ENCODE measurements at regions not wholly inside any gene's neighbourhood (a gene's known extent, or its start where the extent isn't known, plus 50 kb on each side); places are given as distances from the start of the nearest gene placed in this dataset.

DNA sequence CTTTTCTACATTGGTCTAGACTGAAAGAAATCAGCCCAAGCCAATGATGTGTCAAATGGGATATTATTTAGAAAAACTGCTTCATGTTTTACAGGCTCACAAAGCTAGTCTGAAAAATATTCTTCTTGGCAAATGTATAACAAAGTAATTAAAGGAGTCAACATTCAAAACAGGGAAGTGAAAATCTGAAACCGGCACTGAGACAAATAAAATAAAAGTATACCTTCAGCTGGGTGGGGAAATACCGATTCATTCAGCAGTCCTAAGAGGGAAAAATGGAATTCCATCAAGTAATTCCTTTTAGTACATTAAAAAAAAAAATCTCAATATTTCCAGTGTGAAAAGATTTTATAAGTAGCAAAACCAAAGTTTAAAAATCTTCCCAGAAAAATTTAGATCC, 259.6 kb upstream of the SLC24A2 start:
- TF ChIP-seq SIRT6 (IDR thresholded peaks at IDR 0.05; ENCODE audit: low read length) (no peak), RBBP5 (IDR thresholded peaks at IDR 0.05; ENCODE audit: borderline replicate concordance, low read depth, low read length) (no peak), BCL11A (IDR thresholded peaks at IDR 0.05; ENCODE audit: low read depth in 2 of 2, low read length in 2 of 2) (no peak), ASH2L (IDR thresholded peaks at IDR 0.05; ENCODE audit: low read length) (no peak), CEBPB (IDR thresholded peaks at IDR 0.05; ENCODE audit: low read depth, low read length) (no peak), SP2 (IDR thresholded peaks at IDR 0.05; ENCODE audit: low read length) (no peak), KDM5A (IDR thresholded peaks at IDR 0.05; ENCODE audit: low read length) (no peak), RAD21 (IDR thresholded peaks at IDR 0.05 in 1 of 2, conservative IDR thresholded peaks at IDR 0.05 in 1 of 2; ENCODE audit: low read depth in 2 of 2, low read length in 2 of 2) (no peak), POLR2AphosphoS5 (IDR thresholded peaks at IDR 0.05; ENCODE audit: low read depth, low read length) (no peak), YY1 (IDR thresholded peaks at IDR 0.05; ENCODE audit: low read depth, low read length) (no peak), FOSL1 (IDR thresholded peaks at IDR 0.05; ENCODE audit: insufficient read depth, low read depth, low read length) (no peak), TCF12 (IDR thresholded peaks at IDR 0.05; ENCODE audit: low read depth, low read length) (no peak)
- TF ChIP-seq, protein P1, sequence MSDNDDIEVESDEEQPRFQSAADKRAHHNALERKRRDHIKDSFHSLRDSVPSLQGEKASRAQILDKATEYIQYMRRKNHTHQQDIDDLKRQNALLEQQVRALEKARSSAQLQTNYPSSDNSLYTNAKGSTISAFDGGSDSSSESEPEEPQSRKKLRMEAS (IDR thresholded peaks at IDR 0.05) = no peak
- H3K79me1 ChIP-seq (ENCODE audit: low read depth, low read length) = no peaks in the 10 kb centered on the region
- no peak overlapping the region for H3K4me3 ChIP-seq (ENCODE audit: extremely low read depth in 1 of 4, insufficient read depth in 2 of 4, low read depth in 3 of 4, low read length in 4 of 4)
- H3K56ac ChIP-seq (replicated peaks; ENCODE audit: insufficient read length, low read depth, low read length) = no peak overlapping the region
- H3K4ac ChIP-seq (replicated peaks; ENCODE audit: insufficient read length, low read depth, low read length) = no peak overlapping the region
- H3K79me2 ChIP-seq (ENCODE audit: control insufficient read depth in 1 of 2, insufficient read depth in 2 of 2, low read length in 2 of 2) = no peaks in the 10 kb centered on the region
- no peak for FAIRE-seq
- H2BK120ac ChIP-seq (replicated peaks; ENCODE audit: low read depth, low read length) = no peak overlapping the region
- DNase-seq (ENCODE audit: low read depth in 1 of 2, low spot score in 2 of 2) = no peak
- no peaks in the 10 kb centered on the region for H3K4me1 ChIP-seq (replicated peaks in 1 of 4; ENCODE audit: control insufficient read depth in 3 of 4, insufficient read depth in 4 of 4, low read length in 3 of 4)
- no peak overlapping the region for H2AK5ac ChIP-seq (ENCODE audit: low read depth, low read length)
- no peak overlapping the region for H3K23ac ChIP-seq (ENCODE audit: insufficient read length)
- no peak overlapping the region for H3K14ac ChIP-seq (ENCODE audit: insufficient read length)
- no peak overlapping the region for H3K18ac ChIP-seq (ENCODE audit: extremely low read depth, low read length)
- ChIA-PET CTCF (ENCODE audit: partially characterized antibody) (no interaction called here), POLR2A (ENCODE audit: partially characterized antibody) (no interaction called here)
- no peak overlapping the region for H4K8ac ChIP-seq (ENCODE audit: extremely low read depth, insufficient read depth, low read length)
- H4K20me1 ChIP-seq (replicated peaks in 1 of 2; ENCODE audit: control insufficient read depth in 1 of 2, insufficient read depth in 2 of 2, low read length in 2 of 2) = no peaks in the 10 kb centered on the region
- H2BK15ac ChIP-seq (ENCODE audit: low read length) = no peak overlapping the region
- no peaks in the 10 kb centered on the region for H3K27me3 ChIP-seq (replicated peaks in 1 of 4; ENCODE audit: control insufficient read depth in 3 of 4, extremely low read depth in 1 of 4, insufficient read depth in 3 of 4, low read length in 3 of 4)
- no peak overlapping the region for H2AFZ ChIP-seq (ENCODE audit: low read length)
- no peaks in the 10 kb centered on the region for H3K9me3 ChIP-seq (ENCODE audit: insufficient read depth in 2 of 2, low read depth in 1 of 2, low read length in 1 of 2)
- H3K36me3 ChIP-seq (ENCODE audit: control insufficient read depth in 2 of 4, insufficient read depth in 4 of 4, low read length in 3 of 4) = no peaks in the 10 kb centered on the region
- 95% methylated on average over 2 of the region's 2 CpGs; no CpG with 5 or more reads in 1 of the 2 experiments for WGBS, 2 experiments (ENCODE audit: extremely low coverage in 1 of 2, insufficient coverage in 1 of 2, insufficient read length in 1 of 2, insufficient replicate concordance in 2 of 2, low coverage in 1 of 2, low lambda C conversion rate in 2 of 2, missing lambda C conversion rate in 1 of 2)
- H3K27ac ChIP-seq (ENCODE audit: low read depth, low read length) = no peak overlapping the region
- no peak overlapping the region for H3K9ac ChIP-seq (replicated peaks in 1 of 4; ENCODE audit: extremely low read depth in 1 of 4, low read depth in 3 of 4, low read length in 3 of 4)
- no peak overlapping the region for H2BK12ac ChIP-seq (ENCODE audit: low read depth, low read length)
- no peak overlapping the region for H2BK20ac ChIP-seq (ENCODE audit: low read length)
- no peak overlapping the region for H2BK5ac ChIP-seq (ENCODE audit: low read depth, low read length)
- no peak overlapping the region for H4K91ac ChIP-seq (replicated peaks; ENCODE audit: insufficient read length, low read length)
- no peak overlapping the region for H4K5ac ChIP-seq (ENCODE audit: insufficient read length, low read depth, low read length)
- H3K4me2 ChIP-seq (ENCODE audit: insufficient read depth in 1 of 2, low read depth in 2 of 2, low read length in 2 of 2) = no peak overlapping the region
- no peaks in the 10 kb centered on the region for H3K23me2 ChIP-seq (ENCODE audit: low read depth, low read length)

All from H1 (cell line).